Vagina (tissue), 2 donors: ENCODE measurements at regions not wholly inside any gene's neighbourhood (a gene's known extent, or its start where the extent isn't known, plus 50 kb on each side); places are given as distances from the start of the nearest gene placed in this dataset.
A peak's percentile ranks its signal among the peaks of the same experiment; 100 is the strongest.

Experiments used
- DNase-seq, 2 donors: peaks; one replicate each; pipeline ENCODE4 v3.0.0-alpha.2; 2017; ENCODE audit errors: extremely low spot score in 2 of 2
- H3K27ac ChIP-seq: fragments of 200-600 bp; sonication (generic); one replicate; pipeline ENCODE4 v1.5.1; 2019
- H3K27me3 ChIP-seq: fragments of 200-600 bp; sonication (generic); one replicate; pipeline ENCODE4 v1.5.1; 2019
- H3K36me3 ChIP-seq, 2 donors: fragments of 200-600 bp; sonication (generic); one replicate each; pipeline ENCODE4 v1.5.1; 2017 to 2019
- H3K4me1 ChIP-seq: fragments of 200-600 bp; sonication (generic); one replicate; pipeline ENCODE4 v1.5.1; 2019
- H3K4me3 ChIP-seq, 2 donors: fragments of 200-600 bp; sonication (generic); 1 replicate in 1 of 2; 2 replicates in 1 of 2; pipeline ENCODE4 v1.5.1; 2016 to 2019
- H3K9me3 ChIP-seq: fragments of 200-600 bp; sonication (generic); one replicate; pipeline ENCODE4 v1.5.1; 2019
- CTCF ChIP-seq, 3 experiments: fragments of 450-650 bp in 2 of 3; fragments of 200-600 bp in 1 of 3; sonication (generic) in 1 of 3; IDR thresholded peaks; one replicate each; pipeline ENCODE4 v1.5.1; 2017 to 2019; ENCODE audit warnings: antibody characterized with exemption in 3 of 3, mild to moderate bottlenecking in 2 of 3, moderate library complexity in 2 of 3
- POLR2A ChIP-seq, 2 donors: fragments of 450-650 bp; IDR thresholded peaks; one replicate each; pipeline ENCODE4 v1.6.1; 2017; ENCODE audit warnings: antibody characterized with exemption in 2 of 2, mild to moderate bottlenecking in 2 of 2, moderate library complexity in 2 of 2
- POLR2AphosphoS5 ChIP-seq, 2 donors: sonication (generic); formaldehyde crosslinking; IDR thresholded peaks; one replicate each; pipeline ENCODE4 v1.9.0; 2017; ENCODE audit warnings: antibody characterized with exemption in 2 of 2, mild to moderate bottlenecking in 2 of 2, low read depth in 1 of 2; ENCODE audit not compliant: insufficient read depth in 1 of 2
- intact Hi-C: fragments of 100-400 bp; cut with DNase I; formaldehyde crosslinking; loops from one replicate; pipeline ENCODE4 v1.15.1; 2023

GRCh38 chr18:76569644-76570419 is 74.8 kb upstream of the ZNF516 start:
- H3K27ac ChIP-seq, result no peak overlapping the region
- H3K4me1 ChIP-seq, result peaks cover 17% of the 10 kb centered on the region
- no peaks in the 10 kb centered on the region for H3K36me3 ChIP-seq
- no peaks in the 10 kb centered on the region for H3K9me3 ChIP-seq
- H3K4me3 ChIP-seq, result no peak overlapping the region
- intact Hi-C loops, result no loop called here
- TF ChIP-seq CTCF (IDR thresholded peaks at IDR 0.05) (no peak), POLR2AphosphoS5 (IDR thresholded peaks at IDR 0.05; ENCODE audit: insufficient read depth in 1 of 2, low read depth in 1 of 2) (no peak), POLR2A (IDR thresholded peaks at IDR 0.05) (no peak)
- no peaks in the 10 kb centered on the region for H3K27me3 ChIP-seq
- peak in 1 of 2 donors; percentile 69 for DNase-seq

DNA sequence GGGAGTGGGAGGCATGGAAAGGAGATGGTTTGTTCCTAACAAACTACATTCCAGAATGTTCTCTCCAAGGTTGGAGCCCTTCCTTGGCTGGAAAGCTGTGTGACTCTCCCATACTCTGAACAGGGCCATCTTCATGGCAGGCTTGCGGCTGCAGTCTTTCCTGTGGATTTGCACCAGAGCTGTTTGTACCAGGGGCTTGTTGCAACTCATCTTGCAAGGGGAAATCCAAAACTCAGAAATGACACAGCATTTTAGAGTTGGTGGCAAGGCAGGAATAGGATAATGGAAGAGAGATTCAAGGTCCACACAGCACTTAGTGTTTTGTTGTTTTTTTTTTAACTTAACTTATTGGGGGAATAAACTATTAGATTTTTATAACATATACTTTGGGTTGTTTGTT is 73.7 kb upstream of the ZNF516 start:
- no peak for DNase-seq
- intact Hi-C loops, result no loop called here
- Histone ChIP-seq H3K36me3 (no peaks in the 10 kb centered on the region), H3K4me3 (no peak overlapping the region), H3K27me3 (no peaks in the 10 kb centered on the region), H3K9me3 (no peaks in the 10 kb centered on the region), H3K4me1 (peaks cover 28% of the 10 kb centered on the region), H3K27ac (no peak overlapping the region)
- TF ChIP-seq CTCF (IDR thresholded peaks at IDR 0.05) (no peak), POLR2AphosphoS5 (IDR thresholded peaks at IDR 0.05; ENCODE audit: insufficient read depth in 1 of 2, low read depth in 1 of 2) (no peak), POLR2A (IDR thresholded peaks at IDR 0.05) (no peak)

DNA sequence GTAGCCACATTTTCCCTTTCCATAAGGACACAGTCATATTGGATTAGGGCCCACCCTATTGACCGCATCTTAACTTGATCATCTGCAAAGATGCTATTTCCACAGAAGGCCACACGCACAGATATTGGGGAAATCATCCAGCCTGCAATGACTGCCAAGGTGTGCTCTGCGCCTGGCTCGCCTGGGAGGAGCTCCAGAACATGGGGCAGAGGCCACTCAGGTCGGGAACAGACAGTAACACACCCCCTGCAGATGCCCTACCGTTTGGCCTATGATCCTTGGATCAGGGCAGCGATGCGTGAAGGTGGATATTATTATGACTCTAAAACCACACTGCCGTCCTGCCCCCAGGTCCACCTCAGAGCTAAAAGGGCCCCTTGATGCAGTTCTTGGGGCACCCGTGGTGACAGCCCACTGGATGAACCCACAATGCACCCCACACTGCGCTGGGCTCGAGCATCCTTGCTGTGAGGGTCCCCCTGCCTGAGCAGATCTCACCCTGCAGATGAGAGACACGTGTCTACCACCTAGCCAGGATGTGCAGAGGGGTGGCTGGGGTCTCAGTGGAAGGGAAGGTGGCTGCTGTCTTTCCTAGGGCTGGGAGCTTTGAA is 72.9 kb upstream of the ZNF516 start:
- no peak for DNase-seq
- no peak for TF ChIP-seq POLR2AphosphoS5 (IDR thresholded peaks at IDR 0.05; ENCODE audit: insufficient read depth in 1 of 2, low read depth in 1 of 2)
- no peak for TF ChIP-seq POLR2A (IDR thresholded peaks at IDR 0.05)
- TF ChIP-seq CTCF (IDR thresholded peaks at IDR 0.05), result no peak
- Histone ChIP-seq H3K27ac (no peak overlapping the region), H3K36me3 (no peaks in the 10 kb centered on the region), H3K27me3 (no peaks in the 10 kb centered on the region), H3K4me3 (no peak overlapping the region), H3K4me1 (peaks cover 29% of the 10 kb centered on the region), H3K9me3 (no peaks in the 10 kb centered on the region)
- intact Hi-C loops, result no loop called here

DNA sequence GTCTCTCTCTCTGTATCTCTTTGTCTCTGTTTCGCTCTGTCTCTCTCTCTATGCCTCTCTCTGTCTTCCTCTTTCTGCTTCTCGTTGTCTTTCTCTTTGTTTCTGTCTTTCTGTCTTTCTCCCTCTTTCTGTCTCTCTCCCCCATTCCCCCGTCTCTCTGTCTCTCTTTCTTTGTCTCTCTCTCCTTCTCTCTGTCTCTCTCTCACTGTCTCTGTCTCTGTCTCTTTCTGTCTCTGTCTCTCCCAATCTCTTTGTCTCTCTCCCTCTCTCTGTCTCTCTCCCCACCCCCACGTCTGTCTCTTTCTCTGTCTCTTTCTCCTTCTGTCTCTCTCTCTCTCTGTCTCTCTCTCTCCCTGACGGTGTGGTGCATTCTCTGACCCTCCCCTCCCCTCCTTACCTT is 71.9 kb upstream of the ZNF516 start:
- intact Hi-C loops, result no loop called here
- Histone ChIP-seq H3K27me3 (no peaks in the 10 kb centered on the region), H3K4me1 (peaks cover 29% of the 10 kb centered on the region), H3K36me3 (no peaks in the 10 kb centered on the region), H3K27ac (peak overlapping the region; percentile 89), H3K4me3 (no peak overlapping the region), H3K9me3 (no peaks in the 10 kb centered on the region)
- no peak for DNase-seq
- TF ChIP-seq POLR2AphosphoS5 (IDR thresholded peaks at IDR 0.05; ENCODE audit: insufficient read depth in 1 of 2, low read depth in 1 of 2) (no peak), CTCF (IDR thresholded peaks at IDR 0.05) (no peak), POLR2A (IDR thresholded peaks at IDR 0.05) (no peak)
